ENCODE measurements at regions not wholly inside any gene's neighbourhood (a gene's known extent, or its start where the extent isn't known, plus 50 kb on each side); places are given as distances from the start of the nearest gene placed in this dataset.

DNA sequence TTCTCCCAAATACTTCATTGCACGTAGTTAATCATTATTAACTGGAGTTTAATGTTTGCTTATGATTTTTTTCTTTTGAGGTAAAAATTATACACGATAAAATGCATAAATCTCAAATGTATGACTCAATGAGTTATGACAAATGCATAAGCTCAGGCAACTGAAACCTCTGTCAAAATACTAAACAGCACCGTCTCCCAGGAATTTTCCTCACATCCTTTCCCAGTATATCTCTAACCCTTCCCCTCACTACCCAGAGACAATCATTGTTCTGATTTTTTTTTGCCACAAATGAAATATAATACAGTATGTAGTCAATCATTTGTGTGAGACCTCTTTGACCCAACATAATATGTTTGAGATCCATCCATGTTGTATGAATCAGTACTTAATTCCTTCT lies 606.5 kb downstream of the CPS1 start:
- no peak overlapping the region for H3K27ac ChIP-seq
- H3K9me3 ChIP-seq (ENCODE audit: control insufficient read depth, low read length): no peaks in the 10 kb centered on the region
- H3K4me3 ChIP-seq (ENCODE audit: low read depth, low read length): no peak overlapping the region
- H3K9ac ChIP-seq: no peak overlapping the region
- H3K4me1 ChIP-seq: no peaks in the 10 kb centered on the region
- peak overlapping the region; percentile 16 for H2AFZ ChIP-seq
- H3K4me2 ChIP-seq (ENCODE audit: low read length): no peak overlapping the region
- H3K79me2 ChIP-seq: no peaks in the 10 kb centered on the region
- no peaks in the 10 kb centered on the region for H3K27me3 ChIP-seq (ENCODE audit: control insufficient read depth, insufficient read depth, low read length)
- TF ChIP-seq, protein P1, sequence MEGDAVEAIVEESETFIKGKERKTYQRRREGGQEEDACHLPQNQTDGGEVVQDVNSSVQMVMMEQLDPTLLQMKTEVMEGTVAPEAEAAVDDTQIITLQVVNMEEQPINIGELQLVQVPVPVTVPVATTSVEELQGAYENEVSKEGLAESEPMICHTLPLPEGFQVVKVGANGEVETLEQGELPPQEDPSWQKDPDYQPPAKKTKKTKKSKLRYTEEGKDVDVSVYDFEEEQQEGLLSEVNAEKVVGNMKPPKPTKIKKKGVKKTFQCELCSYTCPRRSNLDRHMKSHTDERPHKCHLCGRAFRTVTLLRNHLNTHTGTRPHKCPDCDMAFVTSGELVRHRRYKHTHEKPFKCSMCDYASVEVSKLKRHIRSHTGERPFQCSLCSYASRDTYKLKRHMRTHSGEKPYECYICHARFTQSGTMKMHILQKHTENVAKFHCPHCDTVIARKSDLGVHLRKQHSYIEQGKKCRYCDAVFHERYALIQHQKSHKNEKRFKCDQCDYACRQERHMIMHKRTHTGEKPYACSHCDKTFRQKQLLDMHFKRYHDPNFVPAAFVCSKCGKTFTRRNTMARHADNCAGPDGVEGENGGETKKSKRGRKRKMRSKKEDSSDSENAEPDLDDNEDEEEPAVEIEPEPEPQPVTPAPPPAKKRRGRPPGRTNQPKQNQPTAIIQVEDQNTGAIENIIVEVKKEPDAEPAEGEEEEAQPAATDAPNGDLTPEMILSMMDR (IDR thresholded peaks at IDR 0.05): no peak
- H3K36me3 ChIP-seq (ENCODE audit: control insufficient read depth, insufficient read depth, low read length): no peaks in the 10 kb centered on the region

DNA sequence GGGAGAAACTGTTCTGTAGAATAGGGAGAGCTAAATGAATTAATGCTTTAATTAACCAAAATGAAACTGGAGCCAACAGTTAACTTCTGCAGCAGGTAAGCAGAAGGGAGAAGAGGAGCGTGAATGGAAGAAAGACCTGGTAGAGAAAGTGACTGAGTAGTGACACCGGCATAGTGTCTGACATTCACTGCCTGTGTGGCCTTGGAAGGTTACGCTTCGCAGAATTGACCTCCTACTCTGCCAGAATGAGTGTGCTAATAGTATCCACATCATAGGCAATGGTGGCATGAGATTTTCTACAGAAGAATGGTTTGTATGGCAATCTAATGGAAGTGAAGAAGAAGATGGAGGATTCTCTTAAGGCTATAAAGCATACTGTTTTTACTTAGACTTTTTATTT lies 614.4 kb downstream of the CPS1 start:
- peak overlapping the region; percentile 25 for H3K27ac ChIP-seq
- peaks cover 9% of the 10 kb centered on the region for H3K4me1 ChIP-seq
- H3K36me3 ChIP-seq (ENCODE audit: control insufficient read depth, insufficient read depth, low read length): no peaks in the 10 kb centered on the region
- no peaks in the 10 kb centered on the region for H3K9me3 ChIP-seq (ENCODE audit: control insufficient read depth, low read length)
- no peak overlapping the region for H3K9ac ChIP-seq
- no peaks in the 10 kb centered on the region for H3K79me2 ChIP-seq
- no peak overlapping the region for H3K4me2 ChIP-seq (ENCODE audit: low read length)
- H2AFZ ChIP-seq: peak overlapping the region; percentile 69
- H3K4me3 ChIP-seq (ENCODE audit: low read depth, low read length): no peak overlapping the region
- TF ChIP-seq, protein P1 (IDR thresholded peaks at IDR 0.05): no peak
- no peaks in the 10 kb centered on the region for H3K27me3 ChIP-seq (ENCODE audit: control insufficient read depth, insufficient read depth, low read length)

DNA sequence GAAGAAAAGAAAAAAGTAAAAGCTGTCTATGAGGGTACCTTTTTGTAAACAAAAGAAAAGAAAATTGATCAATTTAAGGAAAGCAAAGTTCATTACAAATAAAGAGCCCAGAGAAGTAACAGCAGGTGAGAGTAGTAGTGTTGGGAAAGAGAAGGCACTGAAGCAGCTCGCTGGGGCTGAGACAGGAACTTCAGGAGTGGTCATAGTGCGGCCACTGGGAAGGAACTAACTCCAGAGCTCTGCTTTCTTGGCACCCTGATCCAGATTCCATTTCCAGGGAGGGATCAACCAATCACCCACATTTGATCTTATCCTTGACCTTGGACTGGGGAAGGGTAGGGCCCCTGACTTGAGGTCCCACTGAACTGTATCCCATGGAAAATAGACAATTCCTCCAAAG lies 617.6 kb downstream of the CPS1 start:
- Histone ChIP-seq H3K4me3 (ENCODE audit: low read depth, low read length) (no peak overlapping the region), H3K9me3 (ENCODE audit: control insufficient read depth, low read length) (no peaks in the 10 kb centered on the region), H3K27ac (no peak overlapping the region), H3K79me2 (no peaks in the 10 kb centered on the region), H2AFZ (peak overlapping the region; percentile 61), H3K4me1 (peaks cover 9% of the 10 kb centered on the region), H3K27me3 (ENCODE audit: control insufficient read depth, insufficient read depth, low read length) (no peaks in the 10 kb centered on the region), H3K4me2 (ENCODE audit: low read length) (no peak overlapping the region), H3K9ac (no peak overlapping the region), H3K36me3 (ENCODE audit: control insufficient read depth, insufficient read depth, low read length) (no peaks in the 10 kb centered on the region)
- TF ChIP-seq, protein P1 (IDR thresholded peaks at IDR 0.05): no peak

DNA sequence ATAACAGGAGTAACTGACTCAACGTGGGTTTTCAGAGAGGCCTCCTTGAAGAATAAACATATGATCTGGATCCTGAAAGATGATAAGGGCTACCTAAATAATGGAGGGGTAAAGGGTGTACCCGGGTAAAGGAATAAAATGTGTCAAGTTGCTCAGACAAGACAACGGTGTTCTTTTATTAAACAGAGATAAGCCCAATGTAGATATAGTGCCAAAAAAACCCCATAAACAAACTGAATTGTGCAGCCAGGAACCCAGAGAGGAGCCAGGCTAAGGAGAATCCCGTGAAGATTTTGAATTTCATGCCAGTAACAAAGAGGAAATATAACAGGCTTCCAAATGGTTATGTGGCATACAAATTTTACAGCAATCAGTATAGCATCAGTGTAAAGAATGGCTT lies 618.2 kb downstream of the CPS1 start:
- Histone ChIP-seq H2AFZ (peak overlapping the region; percentile 61), H3K36me3 (ENCODE audit: control insufficient read depth, insufficient read depth, low read length) (no peaks in the 10 kb centered on the region), H3K27ac (no peak overlapping the region), H3K4me2 (ENCODE audit: low read length) (no peak overlapping the region), H3K27me3 (ENCODE audit: control insufficient read depth, insufficient read depth, low read length) (no peaks in the 10 kb centered on the region), H3K4me1 (peaks cover 9% of the 10 kb centered on the region), H3K4me3 (ENCODE audit: low read depth, low read length) (no peak overlapping the region), H3K79me2 (no peaks in the 10 kb centered on the region), H3K9me3 (ENCODE audit: control insufficient read depth, low read length) (no peaks in the 10 kb centered on the region), H3K9ac (no peak overlapping the region)
- TF ChIP-seq, protein P1 (IDR thresholded peaks at IDR 0.05): no peak

DNA sequence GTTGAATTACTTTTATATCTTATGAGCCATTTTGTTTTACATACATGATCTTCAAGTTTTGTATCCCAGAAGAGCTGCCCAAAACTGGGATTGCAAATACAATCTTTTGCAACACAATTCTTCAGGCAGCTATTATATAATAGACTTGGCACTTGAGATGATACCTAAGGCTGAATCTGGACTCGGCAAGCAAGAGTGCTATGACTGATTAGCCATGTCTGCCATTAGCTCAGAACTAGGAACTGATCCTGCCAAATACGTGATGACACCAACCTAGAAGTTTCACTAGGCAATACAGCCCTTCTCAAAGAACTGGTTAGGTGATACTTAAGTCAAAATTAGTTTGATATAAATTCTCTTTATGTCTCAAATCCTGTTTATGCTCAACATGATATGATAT lies 619.6 kb downstream of the CPS1 start:
- Histone ChIP-seq H3K4me2 (ENCODE audit: low read length) (no peak overlapping the region), H3K4me1 (peaks cover 6% of the 10 kb centered on the region), H3K9me3 (ENCODE audit: control insufficient read depth, low read length) (no peaks in the 10 kb centered on the region), H3K4me3 (ENCODE audit: low read depth, low read length) (no peak overlapping the region), H3K36me3 (ENCODE audit: control insufficient read depth, insufficient read depth, low read length) (no peaks in the 10 kb centered on the region), H3K27ac (no peak overlapping the region), H3K9ac (no peak overlapping the region), H3K79me2 (no peaks in the 10 kb centered on the region), H2AFZ (peak overlapping the region; percentile 13), H3K27me3 (ENCODE audit: control insufficient read depth, insufficient read depth, low read length) (no peaks in the 10 kb centered on the region)
- TF ChIP-seq, protein P1 (IDR thresholded peaks at IDR 0.05): no peak
